COR-L47 (cell line): ENCODE measurements at regions not wholly inside any gene's neighbourhood (a gene's known extent, or its start where the extent isn't known, plus 50 kb on each side); places are given as distances from the start of the nearest gene placed in this dataset.

Source experiments
- DNase-seq: peaks from one replicate; lab custom pipeline; 2025; lab: John Stamatoyannopoulos, UW

GRCh38 chr14:53610947-53611346, 345.7 kb downstream of the BMP4 start:
- DNase-seq: no peak

- DNase-seq: no peak
Measured at GRCh38 chr14:53609009-53609408, 347.6 kb downstream of the BMP4 start.

- DNase-seq: no peak
Measured at GRCh38 chr14:53608369-53608768, 348.3 kb downstream of the BMP4 start.

- DNase-seq: no peak
Measured at GRCh38 chr14:53606203-53606602, 350.4 kb downstream of the BMP4 start.

- DNase-seq: no peak
Measured at GRCh38 chr14:53605562-53605961, 351.1 kb downstream of the BMP4 start.

GRCh38 chr14:53603994-53604393, 352.6 kb downstream of the BMP4 start:
- no peak for DNase-seq

- no peak for DNase-seq
Measured at GRCh38 chr14:53601409-53601808, 355.2 kb downstream of the BMP4 start.

- DNase-seq: no peak
Measured at GRCh38 chr14:53599221-53599945, 357.2 kb downstream of the BMP4 start.

- DNase-seq: no peak
Measured at GRCh38 chr14:53596853-53597525, 359.6 kb downstream of the BMP4 start.

GRCh38 chr14:53591816-53592215, 364.8 kb downstream of the BMP4 start:
- no peak for DNase-seq

- no peak for DNase-seq
Measured at GRCh38 chr14:53581504-53581903, 375.1 kb downstream of the BMP4 start.

- no peak for DNase-seq
Measured at GRCh38 chr14:53571641-53572328, 384.8 kb downstream of the BMP4 start.

GRCh38 chr14:53570411-53571387, 385.9 kb downstream of the BMP4 start:
- no peak for DNase-seq

- no peak for DNase-seq
Measured at GRCh38 chr14:53569446-53569845, 387.2 kb downstream of the BMP4 start.

- no peak for DNase-seq
Measured at GRCh38 chr14:53567236-53567780, 389.3 kb downstream of the BMP4 start.

GRCh38 chr14:53564870-53565269, 391.8 kb downstream of the BMP4 start:
- DNase-seq: no peak

- DNase-seq: no peak
Measured at GRCh38 chr14:53563628-53564027, 393.0 kb downstream of the BMP4 start.

- DNase-seq: no peak
Measured at GRCh38 chr14:53553221-53553620, 400.1 kb upstream of the DDHD1 start.

GRCh38 chr14:53551862-53552261, 398.7 kb upstream of the DDHD1 start:
- no peak for DNase-seq

GRCh38 chr14:53550776-53551175, 397.7 kb upstream of the DDHD1 start:
- no peak for DNase-seq

GRCh38 chr14:53549956-53550355, 396.8 kb upstream of the DDHD1 start:
- DNase-seq: no peak

GRCh38 chr14:53547593-53547992, 394.5 kb upstream of the DDHD1 start:
- no peak for DNase-seq
